Kidney (tissue), 13 donors: ENCODE measurements at regions not wholly inside any gene's neighbourhood (a gene's known extent, or its start where the extent isn't known, plus 50 kb on each side); places are given as distances from the start of the nearest gene placed in this dataset.
A peak's percentile ranks its signal among the peaks of the same experiment; 100 is the strongest.
"Not testable (repeated sequence)": the region's sequence is repeated elsewhere in the genome, so short reads cannot be mapped to it uniquely, and the experiment has no call there.

Source experiments
- DNase-seq, 5 donors: peaks; one replicate each; pipeline ENCODE4 v3.0.0-alpha.2; 2013 to 2020
- FAIRE-seq: peaks from 2 replicates; lab custom pipeline; 2012; peaks lifted over from hg19 to GRCh38; lab: Jason Lieb, UNC
- H3K27ac ChIP-seq, 2 donors: one replicate each; pipeline ENCODE4 v1.7.0; 2013; ENCODE audit warnings: low read depth in 2 of 2, low read length in 2 of 2, inconsistent platforms in 1 of 2
- H3K27me3 ChIP-seq: one replicate; pipeline ENCODE4 v1.7.1; 2013; ENCODE audit warnings: low read length, inconsistent platforms; ENCODE audit not compliant: control insufficient read depth, insufficient read depth
- H3K36me3 ChIP-seq, 3 donors: one replicate each; pipeline versions ENCODE4 v1.7.0 to v1.7.1; 2013; ENCODE audit warnings: low read length in 3 of 3, control low read depth in 1 of 3, inconsistent platforms in 1 of 3; ENCODE audit not compliant: insufficient read depth in 3 of 3, control insufficient read depth in 2 of 3
- H3K4me1 ChIP-seq, 3 donors: one replicate each; pipeline versions ENCODE4 v1.7.0 to v1.7.1; 2013; ENCODE audit warnings: low read length in 3 of 3, inconsistent platforms in 1 of 3, low read depth in 1 of 3; ENCODE audit not compliant: control insufficient read depth in 2 of 3, insufficient read depth in 2 of 3
- H3K4me3 ChIP-seq, 3 donors: one replicate each; pipeline versions ENCODE4 v1.7.0 to v1.8.1; 2013; ENCODE audit warnings: low read length in 3 of 3, control low read depth in 1 of 3, inconsistent platforms in 1 of 3
- H3K9ac ChIP-seq, 3 donors: one replicate each; pipeline versions ENCODE4 v1.7.0 to v1.7.1; 2013; ENCODE audit warnings: low read length in 3 of 3, control low read depth in 1 of 3, inconsistent platforms in 1 of 3
- H3K9me3 ChIP-seq, 3 donors: one replicate each; pipeline versions ENCODE4 v1.7.0 to v1.7.1; 2013; ENCODE audit warnings: low read length in 3 of 3, control low read depth in 1 of 3, inconsistent platforms in 1 of 3; ENCODE audit not compliant: control insufficient read depth in 2 of 3, insufficient read depth in 1 of 3
- CTCF ChIP-seq: IDR thresholded peaks from 3 replicates; pipeline ENCODE4 v1.5.1; 2012; ENCODE audit warnings: mild to moderate bottlenecking, moderate library complexity, borderline replicate concordance; ENCODE audit not compliant: insufficient read depth; ENCODE audit errors: extremely low read depth
- intact Hi-C: fragments of 100-400 bp; cut with DNase I; formaldehyde crosslinking; loops from one replicate; pipeline ENCODE4 v1.11.1; 2022
- donor health status: control.
- donor health status: control.
- donor health status: control.
- donor health status: control.
- donor health status: control.
- donor health status: DM: yes; HTN: yes; CAD: no.
- donor health status: Normal renal cell carcinoma (clear cell type).

- Histone ChIP-seq H3K4me3 (no peak overlapping the region), H3K27me3 (no peaks in the 10 kb centered on the region), H3K9ac (no peak overlapping the region), H3K9me3 (peaks cover 0 to 5% (median 0%) of the 10 kb centered on the region in 3 donors), H3K4me1 (no peaks in the 10 kb centered on the region), H3K27ac (no peak overlapping the region), H3K36me3 (no peaks in the 10 kb centered on the region)
- FAIRE-seq (no peak), DNase-seq (no peak)
- intact Hi-C loops = loop anchor here (10.0 kb wide), 1 partner anchor 65 kb away; no protein-coding TSS in a partner anchor
- TF ChIP-seq CTCF = no peak
These were observed 102.6 kb downstream of the CAAP1 start for GRCh38 chr9:26789959-26790358.

- DNase-seq (no peak), FAIRE-seq (no peak)
- Histone ChIP-seq H3K27me3 (no peaks in the 10 kb centered on the region), H3K27ac (no peak overlapping the region), H3K9me3 (no peaks in the 10 kb centered on the region), H3K4me3 (no peak overlapping the region), H3K9ac (no peak overlapping the region), H3K4me1 (no peaks in the 10 kb centered on the region), H3K36me3 (no peaks in the 10 kb centered on the region)
- intact Hi-C loops = no loop called here
- no peak for TF ChIP-seq CTCF
These were observed 106.0 kb downstream of the CAAP1 start for GRCh38 chr9:26786564-26786963.

GRCh38 chr9:26782899-26783298 is 109.7 kb downstream of the CAAP1 start:
- DNase-seq (no peak), FAIRE-seq (no peak)
- H3K9me3 ChIP-seq = no peaks in the 10 kb centered on the region
- no peaks in the 10 kb centered on the region for H3K27me3 ChIP-seq
- H3K4me3 ChIP-seq = no peak overlapping the region
- H3K36me3 ChIP-seq = no peaks in the 10 kb centered on the region
- H3K4me1 ChIP-seq = no peaks in the 10 kb centered on the region
- H3K27ac ChIP-seq = no peak overlapping the region
- intact Hi-C loops = no loop called here
- H3K9ac ChIP-seq = no peak overlapping the region
- TF ChIP-seq CTCF = no peak

GRCh38 chr9:26781906-26782305 is 110.7 kb downstream of the CAAP1 start:
- DNase-seq (peak in 1 of 5 donors; percentile 12), FAIRE-seq (no peak)
- H3K4me1 ChIP-seq = no peaks in the 10 kb centered on the region
- H3K27me3 ChIP-seq = no peaks in the 10 kb centered on the region
- no peak overlapping the region for H3K9ac ChIP-seq
- no peak for TF ChIP-seq CTCF
- intact Hi-C loops = no loop called here
- no peak overlapping the region for H3K4me3 ChIP-seq
- no peak overlapping the region for H3K27ac ChIP-seq
- no peaks in the 10 kb centered on the region for H3K9me3 ChIP-seq
- no peaks in the 10 kb centered on the region for H3K36me3 ChIP-seq

- H3K9ac ChIP-seq, H3K9me3 ChIP-seq, H3K27me3 ChIP-seq, H3K27ac ChIP-seq, H3K36me3 ChIP-seq, DNase-seq, H3K4me1 ChIP-seq, FAIRE-seq, H3K4me3 ChIP-seq, intact Hi-C loops: not testable (repeated sequence)
These were observed 112.3 kb downstream of the CAAP1 start for GRCh38 chr9:26780307-26780706.
